ENCODE measurements at regions not wholly inside any gene's neighbourhood (a gene's known extent, or its start where the extent isn't known, plus 50 kb on each side); places are given as distances from the start of the nearest gene placed in this dataset.
"Not testable (repeated sequence)": the region's sequence is repeated elsewhere in the genome, so short reads cannot be mapped to it uniquely, and the experiment has no call there.

- RAD21 ChIA-PET (ENCODE audit: unreplicated experiment); H2AFZ ChIP-seq (ENCODE audit: control insufficient read depth, low read depth, low read length); H3K79me2 ChIP-seq (ENCODE audit: control insufficient read depth, insufficient read depth, low read length); BruUV-seq (replicated peaks); H3K9ac ChIP-seq (ENCODE audit: control insufficient read depth, insufficient read depth, low read length); intact Hi-C loops (cut with micrococcal nuclease; ENCODE audit: unreplicated experiment); FAIRE-seq; H3K4me3 ChIP-seq; in situ Hi-C loops (cut with MboI); POLR2A ChIA-PET; H3K27me3 ChIP-seq (replicated peaks in 1 of 2; ENCODE audit: control insufficient read depth in 2 of 2, insufficient read depth in 2 of 2, low read length in 1 of 2); DNase-seq (ENCODE audit: low read depth, low spot score); H3K27ac ChIP-seq (ENCODE audit: control insufficient read depth, insufficient read depth); ATAC-seq; H3K36me3 ChIP-seq (ENCODE audit: control insufficient read depth in 2 of 2, insufficient read depth in 2 of 2, low read length in 1 of 2); H3K4me2 ChIP-seq (ENCODE audit: control insufficient read depth, insufficient read depth); H3K4me1 ChIP-seq (ENCODE audit: control insufficient read depth, insufficient read depth, low read length); H4K20me1 ChIP-seq (ENCODE audit: control insufficient read depth, insufficient read depth); H3K9me3 ChIP-seq (replicated peaks; ENCODE audit: control insufficient read depth, insufficient read depth, low read length); CTCF ChIA-PET; SMC1A ChIA-PET (ENCODE audit: uncharacterized antibody, unreplicated experiment): not testable (repeated sequence)
- 70% methylated on average over 14 of the region's 20 CpGs for WGBS (ENCODE audit: insufficient coverage, insufficient replicate concordance, low lambda C conversion rate, missing lambda C conversion rate)
Observed at GRCh38 chr9:40768646-40769198, 359.8 kb downstream of the FOXD4L6 start.

GRCh38 chr9:40768178-40768577 lies 360.3 kb downstream of the FOXD4L6 start:
- 38% methylated on average over 22 of the region's 25 CpGs for WGBS (ENCODE audit: insufficient coverage, insufficient replicate concordance, low lambda C conversion rate, missing lambda C conversion rate)
- DNase-seq (ENCODE audit: low read depth, low spot score); POLR2A ChIA-PET; CTCF ChIA-PET; H3K4me1 ChIP-seq (ENCODE audit: control insufficient read depth, insufficient read depth, low read length); BruUV-seq (replicated peaks); H3K4me3 ChIP-seq; in situ Hi-C loops (cut with MboI); H3K9me3 ChIP-seq (replicated peaks; ENCODE audit: control insufficient read depth, insufficient read depth, low read length); H3K27ac ChIP-seq (ENCODE audit: control insufficient read depth, insufficient read depth); H3K36me3 ChIP-seq (ENCODE audit: control insufficient read depth in 2 of 2, insufficient read depth in 2 of 2, low read length in 1 of 2); H4K20me1 ChIP-seq (ENCODE audit: control insufficient read depth, insufficient read depth); H3K27me3 ChIP-seq (replicated peaks in 1 of 2; ENCODE audit: control insufficient read depth in 2 of 2, insufficient read depth in 2 of 2, low read length in 1 of 2); H2AFZ ChIP-seq (ENCODE audit: control insufficient read depth, low read depth, low read length); H3K79me2 ChIP-seq (ENCODE audit: control insufficient read depth, insufficient read depth, low read length); RAD21 ChIA-PET (ENCODE audit: unreplicated experiment); FAIRE-seq; H3K9ac ChIP-seq (ENCODE audit: control insufficient read depth, insufficient read depth, low read length); H3K4me2 ChIP-seq (ENCODE audit: control insufficient read depth, insufficient read depth); ATAC-seq; intact Hi-C loops (cut with micrococcal nuclease; ENCODE audit: unreplicated experiment); SMC1A ChIA-PET (ENCODE audit: uncharacterized antibody, unreplicated experiment): not testable (repeated sequence)

- H3K9ac ChIP-seq (ENCODE audit: control insufficient read depth, insufficient read depth, low read length); CTCF ChIA-PET; intact Hi-C loops (cut with micrococcal nuclease; ENCODE audit: unreplicated experiment); H3K27me3 ChIP-seq (replicated peaks in 1 of 2; ENCODE audit: control insufficient read depth in 2 of 2, insufficient read depth in 2 of 2, low read length in 1 of 2); DNase-seq (ENCODE audit: low read depth, low spot score); H3K79me2 ChIP-seq (ENCODE audit: control insufficient read depth, insufficient read depth, low read length); RAD21 ChIA-PET (ENCODE audit: unreplicated experiment); H3K4me1 ChIP-seq (ENCODE audit: control insufficient read depth, insufficient read depth, low read length); H2AFZ ChIP-seq (ENCODE audit: control insufficient read depth, low read depth, low read length); BruUV-seq (replicated peaks); POLR2A ChIA-PET; H3K27ac ChIP-seq (ENCODE audit: control insufficient read depth, insufficient read depth); in situ Hi-C loops (cut with MboI); SMC1A ChIA-PET (ENCODE audit: uncharacterized antibody, unreplicated experiment); ATAC-seq; H3K9me3 ChIP-seq (replicated peaks; ENCODE audit: control insufficient read depth, insufficient read depth, low read length); H3K4me2 ChIP-seq (ENCODE audit: control insufficient read depth, insufficient read depth); H4K20me1 ChIP-seq (ENCODE audit: control insufficient read depth, insufficient read depth); FAIRE-seq; H3K4me3 ChIP-seq; H3K36me3 ChIP-seq (ENCODE audit: control insufficient read depth in 2 of 2, insufficient read depth in 2 of 2, low read length in 1 of 2): not testable (repeated sequence)
- WGBS (ENCODE audit: insufficient coverage, insufficient replicate concordance, low lambda C conversion rate, missing lambda C conversion rate), result 0% methylated on average over 1 of the region's 2 CpGs
Observed at GRCh38 chr9:40754957-40755356, 373.5 kb downstream of the FOXD4L6 start.

GRCh38 chr9:40753288-40753687 lies 375.2 kb downstream of the FOXD4L6 start:
- H3K27me3 ChIP-seq (replicated peaks in 1 of 2; ENCODE audit: control insufficient read depth in 2 of 2, insufficient read depth in 2 of 2, low read length in 1 of 2); DNase-seq (ENCODE audit: low read depth, low spot score); H3K79me2 ChIP-seq (ENCODE audit: control insufficient read depth, insufficient read depth, low read length); H2AFZ ChIP-seq (ENCODE audit: control insufficient read depth, low read depth, low read length); CTCF ChIA-PET; H3K4me2 ChIP-seq (ENCODE audit: control insufficient read depth, insufficient read depth); H3K4me3 ChIP-seq; ATAC-seq; H3K9me3 ChIP-seq (replicated peaks; ENCODE audit: control insufficient read depth, insufficient read depth, low read length); H3K4me1 ChIP-seq (ENCODE audit: control insufficient read depth, insufficient read depth, low read length); FAIRE-seq; intact Hi-C loops (cut with micrococcal nuclease; ENCODE audit: unreplicated experiment); BruUV-seq (replicated peaks); H4K20me1 ChIP-seq (ENCODE audit: control insufficient read depth, insufficient read depth); H3K27ac ChIP-seq (ENCODE audit: control insufficient read depth, insufficient read depth); in situ Hi-C loops (cut with MboI); H3K36me3 ChIP-seq (ENCODE audit: control insufficient read depth in 2 of 2, insufficient read depth in 2 of 2, low read length in 1 of 2); H3K9ac ChIP-seq (ENCODE audit: control insufficient read depth, insufficient read depth, low read length); RAD21 ChIA-PET (ENCODE audit: unreplicated experiment); POLR2A ChIA-PET; SMC1A ChIA-PET (ENCODE audit: uncharacterized antibody, unreplicated experiment): not testable (repeated sequence)
- 49% methylated on average over 3 of the region's 3 CpGs for WGBS (ENCODE audit: insufficient coverage, insufficient replicate concordance, low lambda C conversion rate, missing lambda C conversion rate)
